Gastrocnemius medialis (tissue), 4 donors: ENCODE measurements at regions not wholly inside any gene's neighbourhood (a gene's known extent, or its start where the extent isn't known, plus 50 kb on each side); places are given as distances from the start of the nearest gene placed in this dataset.

ENCODE experiments used
- ATAC-seq, 2 donors: fragments of 150-250 bp; one replicate each; pipeline ENCODE4 v1.9.1; 2016
- DNase-seq, 2 donors: peaks; one replicate each; pipeline ENCODE4 v3.0.0-alpha.2; 2019
- H3K27ac ChIP-seq, 4 donors: fragments of 200-600 bp; sonication (generic); 1 replicate in 1 of 4; 2 replicates in 3 of 4; pipeline ENCODE4 v1.5.1; 2016 to 2018; ENCODE audit warnings: mild to moderate bottlenecking in 2 of 4, moderate library complexity in 1 of 4
- H3K27me3 ChIP-seq, 3 donors: fragments of 200-600 bp; sonication (generic) in 2 of 3; 1 replicate in 1 of 3; 2 replicates in 2 of 3; pipeline versions ENCODE4 v1.5.1 to v1.6.0; 2016 to 2019; ENCODE audit warnings: mild to moderate bottlenecking in 1 of 3, moderate library complexity in 1 of 3
- H3K36me3 ChIP-seq, 2 donors: fragments of 200-600 bp; sonication (generic) in 1 of 2; one replicate each; pipeline ENCODE4 v1.5.1; 2017 to 2018
- H3K4me1 ChIP-seq, 2 donors: fragments of 200-600 bp; sonication (generic) in 1 of 2; one replicate each; pipeline ENCODE4 v1.5.1; 2016 to 2017; ENCODE audit warnings: mild to moderate bottlenecking in 2 of 2
- H3K4me3 ChIP-seq, 4 donors: fragments of 200-600 bp; sonication (generic) in 3 of 4; 1 replicate in 1 of 4; 2 replicates in 3 of 4; pipeline ENCODE4 v1.5.1; 2016 to 2019; ENCODE audit warnings: mild to moderate bottlenecking in 2 of 4
- H3K9me3 ChIP-seq, 3 donors: fragments of 200-600 bp; sonication (generic) in 2 of 3; 1 replicate in 1 of 3; 2 replicates in 2 of 3; pipeline ENCODE4 v1.5.1; 2016 to 2019
- CTCF ChIP-seq, 5 experiments: fragments of 450-650 bp in 3 of 5; fragments of 200-600 bp in 2 of 5; sonication (generic) in 2 of 5; IDR thresholded peaks in 4 of 5; conservative IDR thresholded peaks in 1 of 5; 1 replicate in 4 of 5; 2 replicates in 1 of 5; pipeline ENCODE4 v1.5.1; 2016 to 2019; ENCODE audit warnings: antibody characterized with exemption in 5 of 5, mild to moderate bottlenecking in 3 of 5, moderate library complexity in 3 of 5
- POLR2A ChIP-seq, 2 donors: fragments of 450-650 bp; IDR thresholded peaks; one replicate each; pipeline ENCODE4 v1.6.1; 2017; ENCODE audit warnings: antibody characterized with exemption in 2 of 2, mild to moderate bottlenecking in 2 of 2, moderate library complexity in 2 of 2
- in situ Hi-C, 4 donors: fragments of 200-750 bp; cut with MboI; loops; one replicate each; pipeline versions ENCODE4 v1.15.0 to v1.8.0; 2017; ENCODE audit warnings: low sequenced_read_pairs in 4 of 4
- intact Hi-C: fragments of 100-400 bp; cut with DNase I; formaldehyde crosslinking; loops from one replicate; pipeline ENCODE4 v1.15.1; 2023; ENCODE audit warnings: low total_unique reads

- no peak overlapping the region for H3K4me3 ChIP-seq
- no peak overlapping the region for H3K27ac ChIP-seq
- no peaks in the 10 kb centered on the region for H3K9me3 ChIP-seq
- intact Hi-C loops, result no loop called here
- in situ Hi-C loops, result no loop called here
- ATAC-seq (no peak), DNase-seq (no peak)
- no peaks in the 10 kb centered on the region for H3K27me3 ChIP-seq
- peaks cover 0 to 5% of the 10 kb centered on the region in 2 donors for H3K4me1 ChIP-seq
- H3K36me3 ChIP-seq, result no peaks in the 10 kb centered on the region
- TF ChIP-seq POLR2A (IDR thresholded peaks at IDR 0.05) (no peak), CTCF (IDR thresholded peaks at IDR 0.05 in 4 of 5, conservative IDR thresholded peaks at IDR 0.05 in 1 of 5) (no peak)
Observed at GRCh38 chr3:159667261-159667660, 321.4 kb upstream of the IL12A start.

- H3K27ac ChIP-seq, result peak overlapping the region in 1 of 4 donors; percentile 36
- intact Hi-C loops, result no loop called here
Observed at GRCh38 chr3:159668461-159668860, 320.2 kb upstream of the IL12A start.

GRCh38 chr3:159668990-159669476 lies 319.6 kb upstream of the IL12A start:
- DNase-seq, result no peak
- TF ChIP-seq CTCF (IDR thresholded peaks at IDR 0.05 in 4 of 5, conservative IDR thresholded peaks at IDR 0.05 in 1 of 5) (no peak), POLR2A (IDR thresholded peaks at IDR 0.05) (no peak)
- Histone ChIP-seq H3K4me3 (no peak overlapping the region), H3K27ac (peak overlapping the region in 1 of 4 donors; percentile 36), H3K36me3 (no peaks in the 10 kb centered on the region), H3K9me3 (no peaks in the 10 kb centered on the region), H3K4me1 (peaks cover 0 to 5% of the 10 kb centered on the region in 2 donors), H3K27me3 (no peaks in the 10 kb centered on the region)
- intact Hi-C loops (no loop called here), in situ Hi-C loops (no loop called here)
- no peak for ATAC-seq

More at GRCh38 chr3:159668461-159668860, 320.2 kb upstream of the IL12A start:
- H3K27me3 ChIP-seq, result no peaks in the 10 kb centered on the region
- H3K4me1 ChIP-seq, result peaks cover 0 to 5% of the 10 kb centered on the region in 2 donors
- no peaks in the 10 kb centered on the region for H3K9me3 ChIP-seq
- TF ChIP-seq CTCF (IDR thresholded peaks at IDR 0.05 in 4 of 5, conservative IDR thresholded peaks at IDR 0.05 in 1 of 5) (no peak), POLR2A (IDR thresholded peaks at IDR 0.05) (no peak)
- no peaks in the 10 kb centered on the region for H3K36me3 ChIP-seq
- DNase-seq (no peak), ATAC-seq (no peak)
- in situ Hi-C loops, result no loop called here
- no peak overlapping the region for H3K4me3 ChIP-seq

- no peaks in the 10 kb centered on the region for H3K9me3 ChIP-seq
- ATAC-seq (no peak), DNase-seq (no peak)
- no peak overlapping the region for H3K4me3 ChIP-seq
- intact Hi-C loops, result no loop called here
- peak overlapping the region; percentile 13 to 43 (median 36) for H3K27ac ChIP-seq
- peaks cover 0 to 5% of the 10 kb centered on the region in 2 donors for H3K4me1 ChIP-seq
- TF ChIP-seq POLR2A (IDR thresholded peaks at IDR 0.05) (no peak), CTCF (IDR thresholded peaks at IDR 0.05 in 4 of 5, conservative IDR thresholded peaks at IDR 0.05 in 1 of 5) (no peak)
- H3K36me3 ChIP-seq, result no peaks in the 10 kb centered on the region
- no peaks in the 10 kb centered on the region for H3K27me3 ChIP-seq
- in situ Hi-C loops, result no loop called here
Observed at GRCh38 chr3:159669766-159670165, 318.9 kb upstream of the IL12A start.
